GM18505 (cell line): ENCODE measurements at regions not wholly inside any gene's neighbourhood (a gene's known extent, or its start where the extent isn't known, plus 50 kb on each side); places are given as distances from the start of the nearest gene placed in this dataset.
"Not testable (repeated sequence)": the region's sequence is repeated elsewhere in the genome, so short reads cannot be mapped to it uniquely, and the experiment has no call there.

ENCODE experiments used
- ATAC-seq: cut with Tn5 transposase; IDR thresholded peaks from one replicate; pipeline ENCODE4 v1.9.1; 2021; ENCODE audit not compliant: unreplicated experiment
- POLR2A ChIP-seq: IDR thresholded peaks from 4 replicates; pipeline ENCODE4 v1.6.1; 2011; ENCODE audit warnings: borderline replicate concordance; ENCODE audit not compliant: insufficient read depth, insufficient read length; ENCODE audit errors: extremely low read depth

GRCh38 chr7:35853194-35853593 is 52.3 kb downstream of the SEPTIN7 start:
- ATAC-seq: not testable (repeated sequence)

GRCh38 chr7:35854311-35854710 is 53.5 kb downstream of the SEPTIN7 start:
- no peak for ATAC-seq
- TF ChIP-seq POLR2A: no peak

- ATAC-seq: no peak
- no peak for TF ChIP-seq POLR2A
Measured at GRCh38 chr7:35856175-35856574, 55.3 kb downstream of the SEPTIN7 start.

GRCh38 chr7:35860664-35861063 is 59.8 kb downstream of the SEPTIN7 start:
- no peak for TF ChIP-seq POLR2A
- ATAC-seq: no peak

- TF ChIP-seq POLR2A: no peak
- no peak for ATAC-seq
Measured at GRCh38 chr7:35865287-35865686, 64.4 kb downstream of the SEPTIN7 start.

- ATAC-seq: no peak
- no peak for TF ChIP-seq POLR2A
Measured at GRCh38 chr7:35866186-35866585, 65.3 kb downstream of the SEPTIN7 start.

GRCh38 chr7:35869117-35869516 is 68.3 kb downstream of the SEPTIN7 start:
- ATAC-seq: not testable (repeated sequence)

- no peak for ATAC-seq
- TF ChIP-seq POLR2A: no peak
Measured at GRCh38 chr7:35869810-35870209, 69.0 kb downstream of the SEPTIN7 start.

GRCh38 chr7:35871856-35872255 is 71.0 kb downstream of the SEPTIN7 start:
- no peak for ATAC-seq
- no peak for TF ChIP-seq POLR2A

- no peak for ATAC-seq
- no peak for TF ChIP-seq POLR2A
Measured at GRCh38 chr7:35874886-35875285, 74.0 kb downstream of the SEPTIN7 start.

- no peak for TF ChIP-seq POLR2A
- ATAC-seq: no peak
Measured at GRCh38 chr7:35875292-35875691, 74.4 kb downstream of the SEPTIN7 start.

GRCh38 chr7:35878351-35878750 is 77.5 kb downstream of the SEPTIN7 start:
- TF ChIP-seq POLR2A: no peak
- ATAC-seq: no peak

- ATAC-seq: not testable (repeated sequence)
Measured at GRCh38 chr7:35887430-35887829, 86.6 kb downstream of the SEPTIN7 start.

GRCh38 chr7:35889001-35889400 is 88.1 kb downstream of the SEPTIN7 start:
- no peak for TF ChIP-seq POLR2A
- ATAC-seq: no peak

- no peak for ATAC-seq
- TF ChIP-seq POLR2A: no peak
Measured at GRCh38 chr7:35889870-35890269, 89.0 kb downstream of the SEPTIN7 start.
